SK-N-SH treated with all-trans-retinoic acid at 6 μM for 48 hours (cell line): ENCODE measurements at regions not wholly inside any gene's neighbourhood (a gene's known extent, or its start where the extent isn't known, plus 50 kb on each side); places are given as distances from the start of the nearest gene placed in this dataset.
"Not testable (repeated sequence)": the region's sequence is repeated elsewhere in the genome, so short reads cannot be mapped to it uniquely, and the experiment has no call there.

ENCODE experiments used
- ATAC-seq: fragments of 200-7000 bp; cut with Tn5 transposase; 3 replicates; pipeline ENCODE4 v1.9.1; 2020; ENCODE audit warnings: mild to moderate bottlenecking, moderate library complexity
- ARNTL ChIP-seq: fragments of 450-650 bp; formaldehyde crosslinking; IDR thresholded peaks from 2 replicates; pipeline ENCODE4 v1.5.0; 2020; ENCODE audit warnings: low read depth, mild to moderate bottlenecking, moderate library complexity, borderline replicate concordance
- BACH2 ChIP-seq: fragments of 250-450 bp; sonication (Bioruptor Pico); IDR thresholded peaks from 2 replicates; pipeline ENCODE4 v1.9.0; 2021; ENCODE audit warnings: mild to moderate bottlenecking, borderline replicate concordance
- CREB5 ChIP-seq: fragments of 250-450 bp; sonication (Bioruptor Pico); IDR thresholded peaks from 2 replicates; pipeline ENCODE4 v1.5.1; 2020; ENCODE audit warnings: low read depth, mild to moderate bottlenecking, moderate library complexity
- CSDC2 ChIP-seq: fragments of 250-450 bp; sonication (Bioruptor Pico); IDR thresholded peaks from 2 replicates; pipeline ENCODE4 v1.5.0; 2020; ENCODE audit warnings: mild to moderate bottlenecking, moderate library complexity
- CSRNP3 ChIP-seq: fragments of 250-450 bp; sonication (Bioruptor Pico); IDR thresholded peaks from 2 replicates; pipeline ENCODE4 v1.5.1; 2021; ENCODE audit warnings: mild to moderate bottlenecking, moderate library complexity
- GLIS3 ChIP-seq: fragments of 250-450 bp; sonication (Bioruptor Pico); IDR thresholded peaks from 2 replicates; pipeline ENCODE4 v1.5.0; 2020; ENCODE audit warnings: mild to moderate bottlenecking, moderate library complexity
- ISL1 ChIP-seq: fragments of 250-450 bp; sonication (Bioruptor Pico); IDR thresholded peaks from 2 replicates; pipeline ENCODE4 v2.1.2; 2022; ENCODE audit warnings: mild to moderate bottlenecking, moderate library complexity
- OSR1 ChIP-seq: fragments of 250-450 bp; sonication (Bioruptor Pico); IDR thresholded peaks from 2 replicates; pipeline ENCODE4 v1.8.0; 2022; ENCODE audit warnings: moderate library complexity, mild to moderate bottlenecking, inconsistent platforms
- PATZ1 ChIP-seq: fragments of 250-450 bp; sonication (Bioruptor Pico); IDR thresholded peaks from 2 replicates; pipeline ENCODE4 v1.8.0; 2020; ENCODE audit warnings: mild to moderate bottlenecking, moderate library complexity, borderline replicate concordance
- POU6F1 ChIP-seq: fragments of 250-450 bp; sonication (Bioruptor Pico); IDR thresholded peaks from 2 replicates; pipeline ENCODE4 v1.8.0; 2021; ENCODE audit warnings: low read depth, mild to moderate bottlenecking, moderate library complexity, borderline replicate concordance
- PPARA ChIP-seq: fragments of 250-450 bp; sonication (Bioruptor Pico); IDR thresholded peaks from 2 replicates; pipeline ENCODE4 v1.5.0; 2020; ENCODE audit warnings: mild to moderate bottlenecking, borderline replicate concordance
- RARB ChIP-seq: fragments of 250-450 bp; sonication (Bioruptor Pico); IDR thresholded peaks from 2 replicates; pipeline ENCODE4 v1.8.0; 2021; ENCODE audit warnings: mild to moderate bottlenecking, moderate library complexity
- SNAI2 ChIP-seq: fragments of 250-450 bp; sonication (Bioruptor Pico); IDR thresholded peaks from 2 replicates; pipeline ENCODE4 v1.5.0; 2020; ENCODE audit warnings: mild to moderate bottlenecking, moderate library complexity
- TSHZ2 ChIP-seq: fragments of 250-450 bp; sonication (Bioruptor Pico); IDR thresholded peaks from 2 replicates; pipeline ENCODE4 v1.5.0; 2020; ENCODE audit warnings: mild to moderate bottlenecking, moderate library complexity
- ZC3H10 ChIP-seq: fragments of 250-450 bp; sonication (Bioruptor Pico); IDR thresholded peaks from 2 replicates; pipeline ENCODE4 v1.5.1; 2021; ENCODE audit warnings: mild to moderate bottlenecking, moderate library complexity
- ZFP3 ChIP-seq: fragments of 250-450 bp; sonication (Bioruptor Pico); IDR thresholded peaks from 2 replicates; pipeline ENCODE4 v1.5.0; 2020; ENCODE audit warnings: mild to moderate bottlenecking, moderate library complexity
- ZFP30 ChIP-seq: fragments of 450-650 bp; formaldehyde crosslinking; IDR thresholded peaks from 2 replicates; pipeline ENCODE4 v1.5.0; 2022; ENCODE audit warnings: mild to moderate bottlenecking, moderate library complexity
- ZNF565 ChIP-seq: fragments of 450-650 bp; formaldehyde crosslinking; conservative IDR thresholded peaks from 2 replicates; pipeline ENCODE4 v1.5.0; 2020; ENCODE audit warnings: low read depth, mild to moderate bottlenecking, moderate library complexity
- ZNF70 ChIP-seq: fragments of 450-650 bp; formaldehyde crosslinking; IDR thresholded peaks from 2 replicates; pipeline ENCODE4 v1.5.0; 2020; ENCODE audit warnings: mild to moderate bottlenecking, moderate library complexity
- ZNF8 ChIP-seq: fragments of 450-650 bp; formaldehyde crosslinking; IDR thresholded peaks from 2 replicates; pipeline ENCODE4 v1.5.0; 2020; ENCODE audit warnings: mild to moderate bottlenecking, moderate library complexity

- TF ChIP-seq TSHZ2 (CRISPR knock-in tag), result no peak
Observed at GRCh38 chr1:95536501-95536900, 302.5 kb downstream of the RWDD3 start (continued).

GRCh38 chr1:95537176-95537575 is 303.2 kb downstream of the RWDD3 start:
- no peak for ATAC-seq
- no peak for TF ChIP-seq CREB5 (CRISPR knock-in tag)
- TF ChIP-seq, all 23 proteins: peak for 0

GRCh38 chr1:95538242-95538641 is 304.2 kb downstream of the RWDD3 start:
- not testable (repeated sequence) for ATAC-seq

GRCh38 chr1:95542936-95543335 is 308.9 kb downstream of the RWDD3 start:
- TF ChIP-seq ZNF70 (CRISPR knock-in tag), result no peak
- no peak for TF ChIP-seq CSRNP3
- TF ChIP-seq ZC3H10 (CRISPR knock-in tag), result no peak
- TF ChIP-seq CSDC2 (CRISPR knock-in tag), result no peak
- TF ChIP-seq PPARA (CRISPR knock-in tag), result no peak
- no peak for ATAC-seq

- no peak for TF ChIP-seq ZNF8 (CRISPR knock-in tag)
- no peak for TF ChIP-seq OSR1 (CRISPR knock-in tag)
- no peak for TF ChIP-seq PPARA (CRISPR knock-in tag)
- TF ChIP-seq RARB, result no peak
- no peak for TF ChIP-seq ZFP3 (CRISPR knock-in tag)
- TF ChIP-seq ISL1 (CRISPR knock-in tag), result no peak
- no peak for TF ChIP-seq ARNTL (CRISPR knock-in tag)
- TF ChIP-seq CSRNP3, result no peak
- no peak for TF ChIP-seq ZNF70 (CRISPR knock-in tag)
- TF ChIP-seq ZFP30 (CRISPR knock-in tag), result no peak
- TF ChIP-seq BACH2, result no peak
- TF ChIP-seq POU6F1, result no peak
- no peak for TF ChIP-seq ZC3H10 (CRISPR knock-in tag)
- TF ChIP-seq CSDC2 (CRISPR knock-in tag), result no peak
- TF ChIP-seq ZNF565 (CRISPR knock-in tag), result no peak
- TF ChIP-seq GLIS3 (CRISPR knock-in tag), result no peak
- TF ChIP-seq PATZ1 (CRISPR knock-in tag), result no peak
- TF ChIP-seq SNAI2 (CRISPR knock-in tag), result no peak
- no peak for TF ChIP-seq TSHZ2 (CRISPR knock-in tag)
- ATAC-seq, result no peak
Observed at GRCh38 chr1:95547005-95547404, 313.0 kb downstream of the RWDD3 start.
